ENCODE measurements at regions not wholly inside any gene's neighbourhood (a gene's known extent, or its start where the extent isn't known, plus 50 kb on each side); places are given as distances from the start of the nearest gene placed in this dataset.
"Not testable (repeated sequence)": the region's sequence is repeated elsewhere in the genome, so short reads cannot be mapped to it uniquely, and the experiment has no call there.

DNA sequence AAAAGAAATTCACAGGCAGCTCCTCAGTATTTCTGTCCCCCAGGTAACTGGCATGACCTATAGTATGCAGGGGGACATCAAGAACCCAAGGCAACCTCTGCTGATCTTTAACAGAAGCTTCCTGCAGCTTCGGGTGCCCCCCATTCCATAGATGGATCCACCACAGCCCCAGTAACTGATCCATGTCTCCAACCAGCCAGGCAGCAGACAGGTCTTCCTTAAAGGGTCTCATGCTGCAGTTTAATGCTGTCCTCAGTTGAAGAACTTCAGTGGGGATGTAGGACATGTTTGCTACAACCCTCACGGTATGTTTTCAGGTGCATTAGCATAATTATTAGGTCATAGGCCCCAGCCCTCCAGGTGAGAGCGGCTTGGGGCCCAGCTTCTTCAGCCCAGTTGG is 90.9 kb upstream of the OLIG2 start:
- no peak for DNase-seq (ENCODE audit: low read depth in 2 of 2)

DNA sequence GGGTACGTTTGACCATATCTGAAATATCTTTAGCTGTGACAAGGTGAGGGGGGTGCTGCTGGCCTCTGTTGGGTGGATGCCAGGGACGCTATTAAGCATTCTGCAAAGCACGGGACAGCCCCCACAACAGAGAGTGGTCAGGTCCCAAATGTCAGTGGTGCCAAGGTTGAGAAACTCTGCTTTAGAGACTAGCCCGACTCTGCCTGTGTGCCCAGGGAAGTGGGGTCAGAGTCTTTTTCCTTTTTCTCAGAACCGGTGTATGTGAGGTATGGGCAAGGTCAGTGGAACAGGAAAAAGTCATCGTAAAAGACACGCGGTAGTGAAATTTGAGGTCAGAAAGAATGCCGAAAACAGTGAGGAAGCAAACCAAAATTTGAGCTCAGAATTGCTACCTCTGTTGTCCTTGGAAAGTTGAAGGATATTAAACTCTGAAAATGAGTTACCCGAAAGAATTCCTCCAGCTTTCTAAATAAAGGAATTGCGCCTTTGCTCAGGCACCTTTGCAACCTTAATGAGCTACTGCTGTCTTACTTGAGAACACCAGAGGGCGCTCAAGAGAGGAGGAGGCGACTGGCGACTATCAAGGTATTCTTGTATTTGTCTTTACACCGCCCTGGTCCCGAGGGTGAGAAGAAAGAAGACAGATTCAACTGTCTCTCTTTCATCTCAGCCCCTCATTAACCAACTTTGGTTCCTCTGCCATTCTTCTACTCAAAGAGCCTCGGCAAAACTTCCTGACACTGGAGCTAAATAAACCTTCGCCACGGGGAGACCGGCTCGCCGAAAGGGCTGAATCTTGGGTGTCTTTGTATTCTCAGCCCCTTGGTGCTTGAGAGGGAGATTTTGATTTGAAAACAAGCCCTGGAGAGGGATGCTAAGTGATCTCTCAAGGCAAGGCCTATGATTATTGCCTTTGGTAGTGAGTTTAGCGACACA is 85.4 kb upstream of the OLIG2 start:
- peak; percentile 54 to 59 for DNase-seq (ENCODE audit: low read depth in 2 of 2)

DNA sequence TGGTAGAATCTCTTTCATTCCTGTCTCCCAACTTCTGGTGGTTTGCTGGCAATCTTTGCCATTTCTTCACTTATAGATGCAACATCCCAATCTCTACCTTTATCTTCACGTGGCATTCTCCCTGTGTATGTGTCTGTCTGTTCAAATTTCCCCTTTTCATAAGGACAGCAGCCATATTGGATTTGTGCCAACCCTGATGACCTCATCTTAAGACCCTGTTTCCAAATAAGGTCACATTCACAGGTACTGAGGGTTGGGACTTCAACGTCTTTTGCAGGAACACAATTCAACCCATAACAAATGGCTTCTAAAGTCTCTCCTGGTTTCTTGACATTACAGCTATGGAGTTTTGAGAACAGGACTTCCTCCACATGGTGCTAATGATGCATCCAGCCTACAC is 84.5 kb upstream of the OLIG2 start:
- DNase-seq (ENCODE audit: low read depth in 2 of 2) = no peak

- DNase-seq (ENCODE audit: low read depth in 2 of 2) = no peak
Measured at GRCh38 chr21:32946654-32947053, 79.1 kb upstream of the OLIG2 start.

DNA sequence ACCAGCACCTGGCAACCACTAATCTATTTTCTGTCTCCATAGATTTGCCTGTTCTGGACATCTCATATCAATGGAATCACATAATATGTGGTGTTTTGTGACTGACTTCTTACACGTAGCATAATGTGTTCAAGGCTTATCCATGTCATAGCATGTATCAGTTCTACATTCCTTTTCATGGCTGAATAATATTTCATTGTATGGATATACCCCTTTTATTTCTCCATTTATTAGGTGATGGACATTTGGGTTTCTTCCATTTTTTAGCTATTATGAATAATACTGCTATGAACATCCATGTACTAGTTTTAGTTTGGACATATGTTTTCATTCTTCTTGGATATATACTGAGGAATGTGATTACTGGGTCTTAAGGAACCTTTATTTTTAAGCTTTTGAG is 78.0 kb upstream of the OLIG2 start:
- no peak for DNase-seq (ENCODE audit: low read depth in 2 of 2)

DNA sequence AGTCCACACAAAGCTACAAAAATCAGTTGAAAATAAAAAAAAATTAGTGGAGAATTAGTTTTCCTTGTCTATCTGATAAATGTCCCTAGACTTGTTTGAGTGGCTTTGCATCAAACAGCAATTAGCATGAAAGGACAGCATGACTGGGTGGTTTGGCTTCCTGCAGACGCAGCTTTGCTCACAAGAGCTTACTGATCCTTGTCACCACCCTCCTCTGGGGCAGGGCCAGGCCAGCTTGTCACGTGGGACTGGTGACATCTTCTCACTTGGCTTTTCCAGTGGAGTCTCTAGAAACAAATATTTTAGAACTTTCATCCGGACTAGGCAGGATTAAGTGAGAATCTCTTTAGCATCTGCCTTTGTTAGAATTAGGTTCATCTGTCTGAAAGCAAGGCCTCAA is 76.0 kb upstream of the OLIG2 start:
- DNase-seq (ENCODE audit: low read depth in 2 of 2) = no peak

- no peak for DNase-seq (ENCODE audit: low read depth in 2 of 2)
Measured at GRCh38 chr21:32951041-32951440, 74.7 kb upstream of the OLIG2 start.

GRCh38 chr21:32954353-32954752 is 71.4 kb upstream of the OLIG2 start:
- no peak for DNase-seq (ENCODE audit: low read depth in 2 of 2)

GRCh38 chr21:32955311-32956060 is 70.2 kb upstream of the OLIG2 start:
- no peak for DNase-seq (ENCODE audit: low read depth in 2 of 2)

DNA sequence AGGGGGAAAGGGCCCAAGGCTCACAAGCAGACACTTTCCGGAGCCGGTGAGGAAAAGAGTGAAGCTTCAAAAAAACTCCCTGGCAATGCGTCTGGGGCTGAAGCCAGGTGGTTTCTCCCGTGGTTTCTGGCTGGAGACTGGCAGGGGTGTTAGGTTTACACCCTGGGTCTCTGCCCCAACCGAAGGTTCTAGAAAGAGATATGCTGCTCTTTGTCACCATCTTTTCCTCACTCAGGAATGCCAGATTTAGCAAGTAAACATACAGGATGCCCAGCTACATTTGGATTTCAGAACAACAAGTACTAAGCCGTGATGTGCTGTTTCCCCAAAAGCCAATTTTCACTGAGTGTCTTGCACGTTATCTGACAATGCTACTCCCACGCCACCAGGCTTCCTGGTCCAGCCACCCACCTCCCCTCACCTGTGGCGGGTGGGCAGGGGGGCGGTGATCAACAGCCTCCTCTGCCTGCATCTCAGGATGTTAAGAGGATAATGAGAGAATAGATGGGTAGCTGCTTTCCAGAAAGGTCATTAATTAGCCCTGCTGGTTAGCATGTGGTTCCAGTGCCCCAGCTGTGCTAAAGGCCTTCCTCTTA is 69.6 kb upstream of the OLIG2 start:
- DNase-seq (ENCODE audit: low read depth in 2 of 2) = no peak

DNA sequence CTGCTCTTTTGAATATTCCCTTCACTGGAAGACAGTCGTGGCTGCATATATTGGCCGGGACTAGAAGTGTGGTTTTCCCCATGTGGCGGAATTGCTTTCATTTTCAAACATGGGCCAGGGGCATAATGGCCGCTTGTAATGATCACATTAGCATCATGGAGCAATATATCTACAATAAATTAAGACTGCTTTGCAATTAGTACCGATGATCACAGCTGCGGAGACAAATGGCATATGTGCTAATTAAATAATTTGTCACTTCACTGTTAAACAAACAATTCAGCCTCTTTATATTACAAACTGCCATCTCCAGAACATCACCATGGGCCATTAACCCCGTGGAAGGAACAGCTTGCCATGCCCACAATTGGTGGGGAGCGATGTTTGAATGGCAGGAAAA is 68.2 kb upstream of the OLIG2 start:
- no peak for DNase-seq (ENCODE audit: low read depth in 2 of 2)

- peak in 1 of 2 donors; percentile 1 for DNase-seq (ENCODE audit: low read depth in 2 of 2)
Measured at GRCh38 chr21:32958288-32959002, 67.3 kb upstream of the OLIG2 start.

- DNase-seq (ENCODE audit: low read depth in 2 of 2) = no peak
Measured at GRCh38 chr21:32962268-32962667, 63.5 kb upstream of the OLIG2 start.

GRCh38 chr21:32965129-32965680 is 60.5 kb upstream of the OLIG2 start:
- no peak for DNase-seq (ENCODE audit: low read depth in 2 of 2)

DNA sequence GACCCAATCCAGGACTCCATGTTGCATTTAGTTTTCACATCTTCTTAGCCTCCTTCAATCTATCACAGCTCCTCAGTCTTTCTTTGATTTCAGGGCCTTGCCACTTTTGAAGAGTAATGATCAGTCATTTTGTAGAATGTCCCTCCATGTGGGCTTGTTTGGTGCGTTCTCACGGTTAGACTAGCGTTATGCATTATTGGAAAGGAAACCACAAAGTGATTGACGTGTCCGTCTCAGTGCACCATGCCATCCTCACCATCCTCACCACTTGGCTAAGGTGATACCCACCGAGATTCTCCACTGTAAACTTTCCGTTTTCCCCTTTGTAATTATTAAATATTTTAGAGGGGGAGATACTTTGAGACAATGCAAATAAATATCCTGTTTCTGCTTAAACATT is 59.6 kb upstream of the OLIG2 start:
- no peak for DNase-seq (ENCODE audit: low read depth in 2 of 2)

DNA sequence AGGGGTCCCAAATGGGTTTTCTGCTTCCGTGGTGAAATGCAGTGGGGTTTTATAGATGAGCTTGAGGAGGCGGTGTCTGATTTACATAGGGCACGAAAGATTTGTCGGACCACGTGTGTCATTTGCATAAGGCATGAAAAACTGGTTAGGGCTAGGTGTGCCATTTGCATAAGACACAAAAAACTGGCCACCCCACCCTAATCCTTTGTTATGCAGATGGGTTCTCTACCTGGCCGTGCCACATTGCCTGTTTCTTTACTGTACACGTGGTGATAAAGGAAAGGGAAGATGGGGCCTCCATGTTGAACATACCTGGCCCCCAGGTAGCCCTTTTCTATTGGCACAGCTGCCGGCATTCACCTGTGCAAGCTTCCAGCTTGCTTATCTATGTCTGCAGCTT is 57.6 kb upstream of the OLIG2 start:
- DNase-seq (ENCODE audit: low read depth in 2 of 2) = not testable (repeated sequence)

GRCh38 chr21:32974653-32975052 is 51.1 kb upstream of the OLIG2 start:
- DNase-seq (ENCODE audit: low read depth in 2 of 2) = no peak

DNA sequence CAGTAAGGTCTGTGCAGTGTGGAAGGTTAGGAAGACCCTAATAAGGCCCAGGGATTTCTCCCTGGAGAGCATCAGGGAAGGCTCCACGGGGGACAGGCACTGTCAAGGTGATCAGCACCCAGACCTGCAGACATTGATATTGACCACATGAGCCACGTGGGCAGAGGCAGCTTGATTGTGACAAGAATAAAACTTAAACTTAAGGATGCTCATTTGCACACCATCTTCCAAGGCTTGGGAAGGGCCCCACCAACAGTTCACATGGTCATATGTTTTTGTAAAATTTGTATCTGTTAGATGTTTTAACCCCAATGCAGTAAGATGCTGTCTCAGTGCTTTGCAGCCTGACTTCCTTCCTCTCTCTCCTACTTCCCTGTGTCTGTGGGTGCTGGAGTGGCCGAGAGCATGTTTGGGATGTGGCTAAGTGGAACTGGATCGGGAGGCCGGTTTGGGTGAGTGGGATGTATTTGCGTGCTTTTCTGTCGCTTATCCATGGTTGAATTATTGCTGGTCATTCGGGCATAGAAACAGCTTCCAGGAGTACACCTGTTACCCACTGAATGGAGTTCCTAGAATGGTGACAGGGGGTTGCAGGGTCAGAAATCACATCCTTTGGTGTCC is 49.8 kb upstream of the OLIG2 start:
- DNase-seq (ENCODE audit: low read depth in 2 of 2) = no peak
